ENCODE measurements at regions not wholly inside any gene's neighbourhood (a gene's known extent, or its start where the extent isn't known, plus 50 kb on each side); places are given as distances from the start of the nearest gene placed in this dataset.
A peak's percentile ranks its signal among the peaks of the same experiment; 100 is the strongest.

- TF ChIP-seq CTCF (IDR thresholded peaks at IDR 0.05; ENCODE audit: insufficient read depth, low read length), result no peak
- no peak for DNase-seq (ENCODE audit: low read depth)
- no peak overlapping the region for H3K4me3 ChIP-seq (ENCODE audit: low read depth, low read length)
Observed at GRCh38 chr11:69425444-69425843, 56.0 kb upstream of the LINC01488 start.

- DNase-seq (ENCODE audit: low read depth), result no peak
- TF ChIP-seq CTCF (IDR thresholded peaks at IDR 0.05; ENCODE audit: insufficient read depth, low read length), result no peak
- H3K4me3 ChIP-seq (ENCODE audit: low read depth, low read length), result no peak overlapping the region
Observed at GRCh38 chr11:69425895-69426544, 55.4 kb upstream of the LINC01488 start.

- H3K4me3 ChIP-seq (ENCODE audit: low read depth, low read length), result no peak overlapping the region
- TF ChIP-seq CTCF (IDR thresholded peaks at IDR 0.05; ENCODE audit: insufficient read depth, low read length), result no peak
- no peak for DNase-seq (ENCODE audit: low read depth)
Observed at GRCh38 chr11:69427337-69427736, 54.1 kb upstream of the LINC01488 start.

- no peak for DNase-seq (ENCODE audit: low read depth)
- TF ChIP-seq CTCF (IDR thresholded peaks at IDR 0.05; ENCODE audit: insufficient read depth, low read length), result no peak
- no peak overlapping the region for H3K4me3 ChIP-seq (ENCODE audit: low read depth, low read length)
Observed at GRCh38 chr11:69427906-69428880, 53.3 kb upstream of the LINC01488 start.

- H3K4me3 ChIP-seq (ENCODE audit: low read depth, low read length), result no peak overlapping the region
- DNase-seq (ENCODE audit: low read depth), result no peak
- no peak for TF ChIP-seq CTCF (IDR thresholded peaks at IDR 0.05; ENCODE audit: insufficient read depth, low read length)
Observed at GRCh38 chr11:69429716-69430491, 51.6 kb upstream of the LINC01488 start.

- no peak overlapping the region for H3K4me3 ChIP-seq (ENCODE audit: low read depth, low read length)
- peak; percentile 42 for DNase-seq (ENCODE audit: low read depth)
- TF ChIP-seq CTCF (IDR thresholded peaks at IDR 0.05; ENCODE audit: insufficient read depth, low read length), result no peak
Observed at GRCh38 chr11:69430566-69430965, 50.9 kb upstream of the LINC01488 start.
